ENCODE measurements at regions not wholly inside any gene's neighbourhood (a gene's known extent, or its start where the extent isn't known, plus 50 kb on each side); places are given as distances from the start of the nearest gene placed in this dataset.

DNA sequence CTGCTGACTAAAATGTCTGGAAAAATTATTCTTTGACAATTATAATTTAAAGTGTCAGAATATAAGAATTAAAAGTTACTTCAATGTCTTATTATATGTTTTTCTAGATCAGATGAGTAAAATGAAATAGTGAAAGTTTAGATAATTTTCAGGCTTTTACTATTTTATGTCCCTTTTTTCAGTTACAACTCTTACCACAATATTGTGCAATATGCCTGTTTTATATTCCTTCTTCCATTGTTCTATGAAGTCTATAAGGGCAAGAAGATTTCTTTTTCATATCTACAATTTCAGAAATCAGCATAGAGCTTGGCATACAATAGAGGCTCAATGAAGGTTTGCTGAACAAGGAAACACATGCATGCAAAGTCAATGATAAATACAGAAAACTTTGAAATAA is 401.2 kb upstream of the HTR1E start:
- Histone ChIP-seq H3K4me3 (ENCODE audit: low read depth, low read length, poor library complexity, severe bottlenecking) (no peak overlapping the region), H3K9me2 (ENCODE audit: insufficient read depth, low read length) (no peaks in the 10 kb centered on the region), H4K20me1 (ENCODE audit: insufficient read depth, low read length) (no peaks in the 10 kb centered on the region; the same call in 1 of the 2 replicates), H3K36me3 (ENCODE audit: insufficient read depth, low read length) (no peaks in the 10 kb centered on the region), H3K4me2 (ENCODE audit: low read length) (no peak overlapping the region), H3K9me3 (ENCODE audit: low read length) (no peaks in the 10 kb centered on the region), H2AFZ (ENCODE audit: low read length) (no peak overlapping the region), H3K27ac (ENCODE audit: low read depth, low read length, poor library complexity, severe bottlenecking) (no peak overlapping the region), H3K79me2 (ENCODE audit: insufficient read depth, low read depth, low read length) (no peaks in the 10 kb centered on the region), H3K4me1 (ENCODE audit: insufficient read depth, low read length, poor library complexity, severe bottlenecking) (no peaks in the 10 kb centered on the region)
- POLR2A ChIA-PET, result no interaction called here
- DNase-seq (ENCODE audit: low spot score), result no peak
- CTCF ChIA-PET (ENCODE audit: unreplicated experiment), result no interaction called here
- no TSS peak for BruUV-seq (replicated peaks)
- intact Hi-C loops (cut with micrococcal nuclease; ENCODE audit: unreplicated experiment), result no loop called here
- TF ChIP-seq, protein P1, sequence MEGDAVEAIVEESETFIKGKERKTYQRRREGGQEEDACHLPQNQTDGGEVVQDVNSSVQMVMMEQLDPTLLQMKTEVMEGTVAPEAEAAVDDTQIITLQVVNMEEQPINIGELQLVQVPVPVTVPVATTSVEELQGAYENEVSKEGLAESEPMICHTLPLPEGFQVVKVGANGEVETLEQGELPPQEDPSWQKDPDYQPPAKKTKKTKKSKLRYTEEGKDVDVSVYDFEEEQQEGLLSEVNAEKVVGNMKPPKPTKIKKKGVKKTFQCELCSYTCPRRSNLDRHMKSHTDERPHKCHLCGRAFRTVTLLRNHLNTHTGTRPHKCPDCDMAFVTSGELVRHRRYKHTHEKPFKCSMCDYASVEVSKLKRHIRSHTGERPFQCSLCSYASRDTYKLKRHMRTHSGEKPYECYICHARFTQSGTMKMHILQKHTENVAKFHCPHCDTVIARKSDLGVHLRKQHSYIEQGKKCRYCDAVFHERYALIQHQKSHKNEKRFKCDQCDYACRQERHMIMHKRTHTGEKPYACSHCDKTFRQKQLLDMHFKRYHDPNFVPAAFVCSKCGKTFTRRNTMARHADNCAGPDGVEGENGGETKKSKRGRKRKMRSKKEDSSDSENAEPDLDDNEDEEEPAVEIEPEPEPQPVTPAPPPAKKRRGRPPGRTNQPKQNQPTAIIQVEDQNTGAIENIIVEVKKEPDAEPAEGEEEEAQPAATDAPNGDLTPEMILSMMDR (conservative IDR thresholded peaks at IDR 0.05; ENCODE audit: low read length), result no peak
- no peak for TF ChIP-seq EZH2phosphoT487 (IDR thresholded peaks at IDR 0.05; ENCODE audit: borderline replicate concordance, low read depth, low read length)

DNA sequence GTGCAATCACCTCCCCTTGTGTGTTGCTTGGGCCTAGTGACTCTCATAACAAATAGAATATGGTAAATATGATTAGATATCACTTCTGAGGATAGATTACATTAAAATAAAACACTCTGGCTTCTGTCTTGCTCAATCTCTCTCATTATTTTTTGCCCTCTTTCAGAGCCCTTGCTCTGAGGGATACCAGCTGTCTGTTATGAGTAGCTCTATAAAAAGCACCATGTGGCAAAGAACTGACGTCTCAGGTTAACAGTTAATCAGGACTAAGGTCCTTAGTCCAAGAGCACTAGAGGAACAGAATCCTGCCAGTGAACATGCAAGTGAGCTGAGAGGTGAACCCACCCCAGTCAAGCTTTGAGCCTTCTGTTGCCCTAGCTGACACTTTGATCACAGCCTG is 402.2 kb upstream of the HTR1E start:
- TF ChIP-seq, protein P1 (conservative IDR thresholded peaks at IDR 0.05; ENCODE audit: low read length), result no peak
- no peak for TF ChIP-seq EZH2phosphoT487 (IDR thresholded peaks at IDR 0.05; ENCODE audit: borderline replicate concordance, low read depth, low read length)
- no peak overlapping the region for H3K4me3 ChIP-seq (ENCODE audit: low read depth, low read length, poor library complexity, severe bottlenecking)
- H3K36me3 ChIP-seq (ENCODE audit: insufficient read depth, low read length), result no peaks in the 10 kb centered on the region
- no peak overlapping the region for H2AFZ ChIP-seq (ENCODE audit: low read length)
- no peaks in the 10 kb centered on the region for H3K4me1 ChIP-seq (ENCODE audit: insufficient read depth, low read length, poor library complexity, severe bottlenecking)
- H3K4me2 ChIP-seq (ENCODE audit: low read length), result no peak overlapping the region
- intact Hi-C loops (cut with micrococcal nuclease; ENCODE audit: unreplicated experiment), result no loop called here
- ChIA-PET CTCF (ENCODE audit: unreplicated experiment) (no interaction called here), POLR2A (interaction anchor here (0.6 kb wide), 1 partner anchor 92 kb away, joined by 4 read pairs; no protein-coding TSS in a partner anchor)
- no peaks in the 10 kb centered on the region for H3K9me2 ChIP-seq (ENCODE audit: insufficient read depth, low read length)
- H3K9me3 ChIP-seq (ENCODE audit: low read length), result no peaks in the 10 kb centered on the region
- no peak overlapping the region for H3K27ac ChIP-seq (ENCODE audit: low read depth, low read length, poor library complexity, severe bottlenecking)
- H3K79me2 ChIP-seq (ENCODE audit: insufficient read depth, low read depth, low read length), result no peaks in the 10 kb centered on the region
- BruUV-seq (replicated peaks), result no TSS peak
- no peaks in the 10 kb centered on the region; the same call in 1 of the 2 replicates for H4K20me1 ChIP-seq (ENCODE audit: insufficient read depth, low read length)
- no peak for DNase-seq (ENCODE audit: low spot score)

DNA sequence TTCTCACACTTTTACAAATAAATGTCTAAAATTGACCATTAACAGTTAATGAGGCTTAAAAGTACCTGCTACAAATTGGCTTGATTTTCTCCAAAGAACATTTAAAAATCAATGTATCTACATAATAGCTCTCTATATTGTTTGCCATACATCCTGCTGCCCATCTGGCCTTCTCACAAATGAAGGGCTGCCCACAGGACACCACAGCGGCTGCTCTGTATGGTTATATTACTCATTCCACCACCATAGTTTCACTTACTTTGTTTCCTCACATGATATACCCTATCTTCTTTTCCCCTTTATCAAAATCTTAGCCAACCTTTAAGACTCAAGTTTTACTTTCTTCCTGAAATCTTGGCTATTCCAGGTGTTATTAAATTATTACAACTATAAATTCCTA is 407.7 kb upstream of the HTR1E start:
- POLR2A ChIA-PET, result interaction anchor here (0.5 kb wide), 1 partner anchor 31 kb away, joined by 4 read pairs; no protein-coding TSS in a partner anchor
- DNase-seq (ENCODE audit: low spot score), result no peak
- intact Hi-C loops (cut with micrococcal nuclease; ENCODE audit: unreplicated experiment), result no loop called here

More for the DNA sequence above, 407.7 kb upstream of the HTR1E start:
- Histone ChIP-seq H4K20me1 (ENCODE audit: insufficient read depth, low read length) (no peaks in the 10 kb centered on the region; the same call in 1 of the 2 replicates), H3K79me2 (ENCODE audit: insufficient read depth, low read depth, low read length) (no peaks in the 10 kb centered on the region), H3K36me3 (ENCODE audit: insufficient read depth, low read length) (no peaks in the 10 kb centered on the region), H3K4me2 (ENCODE audit: low read length) (no peak overlapping the region), H3K9me2 (ENCODE audit: insufficient read depth, low read length) (no peaks in the 10 kb centered on the region), H3K9me3 (ENCODE audit: low read length) (no peaks in the 10 kb centered on the region), H3K27ac (ENCODE audit: low read depth, low read length, poor library complexity, severe bottlenecking) (no peak overlapping the region), H3K4me1 (ENCODE audit: insufficient read depth, low read length, poor library complexity, severe bottlenecking) (no peaks in the 10 kb centered on the region), H3K4me3 (ENCODE audit: low read depth, low read length, poor library complexity, severe bottlenecking) (no peak overlapping the region), H2AFZ (ENCODE audit: low read length) (no peak overlapping the region)
- TF ChIP-seq, protein P1 (conservative IDR thresholded peaks at IDR 0.05; ENCODE audit: low read length), result no peak
- no peak for TF ChIP-seq EZH2phosphoT487 (IDR thresholded peaks at IDR 0.05; ENCODE audit: borderline replicate concordance, low read depth, low read length)
- CTCF ChIA-PET (ENCODE audit: unreplicated experiment), result no interaction called here
- BruUV-seq (replicated peaks), result no TSS peak

Measured in OCI-LY7 (cell line).